ENCODE measurements at regions not wholly inside any gene's neighbourhood (a gene's known extent, or its start where the extent isn't known, plus 50 kb on each side); places are given as distances from the start of the nearest gene placed in this dataset.

DNA sequence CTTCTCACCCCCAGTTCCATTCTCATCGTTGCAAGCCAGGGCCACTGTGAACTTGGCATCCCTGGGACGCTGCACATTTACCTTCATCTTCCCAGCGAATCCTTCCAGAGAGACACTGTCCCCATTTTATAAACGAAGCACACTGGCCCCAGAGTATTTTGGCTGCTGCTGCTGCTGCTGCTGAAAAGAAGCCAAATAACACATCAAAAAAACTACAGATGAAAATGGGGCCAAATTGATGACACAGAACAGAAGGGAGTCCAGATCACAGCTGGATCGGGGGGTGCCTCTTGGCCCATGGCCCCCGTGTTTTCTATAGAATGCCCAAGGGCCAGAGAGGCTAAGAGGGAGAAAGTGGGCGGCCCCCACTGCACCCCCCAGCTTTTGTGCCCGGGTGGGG is 221.0 kb upstream of the IGF1R start:
- Histone ChIP-seq H3K9me3 (no peaks in the 10 kb centered on the region), H3K27ac (peak overlapping the region in 2 of 4 donors; percentile 26 to 78), H3K4me1 (peaks cover 0 to 19% (median 17%) of the 10 kb centered on the region in 4 donors), H3K27me3 (peaks cover 0 to 3% (median 0%) of the 10 kb centered on the region in 3 donors), H3K36me3 (no peaks in the 10 kb centered on the region), H3K4me3 (no peak overlapping the region)
- intact Hi-C loops (cut with DNase I): loop anchor here (10.0 kb wide), 1 partner anchor 523 kb away; no protein-coding TSS in a partner anchor
- TF ChIP-seq EP300 (IDR thresholded peaks at IDR 0.05) (no peak), POLR2AphosphoS5 (IDR thresholded peaks at IDR 0.05) (peak in 1 of 4 donors; percentile 30)
- WGBS, 2 donors: 56 to 62% methylated on average over 8 of the region's 8 CpGs
- DNase-seq: no peak

DNA sequence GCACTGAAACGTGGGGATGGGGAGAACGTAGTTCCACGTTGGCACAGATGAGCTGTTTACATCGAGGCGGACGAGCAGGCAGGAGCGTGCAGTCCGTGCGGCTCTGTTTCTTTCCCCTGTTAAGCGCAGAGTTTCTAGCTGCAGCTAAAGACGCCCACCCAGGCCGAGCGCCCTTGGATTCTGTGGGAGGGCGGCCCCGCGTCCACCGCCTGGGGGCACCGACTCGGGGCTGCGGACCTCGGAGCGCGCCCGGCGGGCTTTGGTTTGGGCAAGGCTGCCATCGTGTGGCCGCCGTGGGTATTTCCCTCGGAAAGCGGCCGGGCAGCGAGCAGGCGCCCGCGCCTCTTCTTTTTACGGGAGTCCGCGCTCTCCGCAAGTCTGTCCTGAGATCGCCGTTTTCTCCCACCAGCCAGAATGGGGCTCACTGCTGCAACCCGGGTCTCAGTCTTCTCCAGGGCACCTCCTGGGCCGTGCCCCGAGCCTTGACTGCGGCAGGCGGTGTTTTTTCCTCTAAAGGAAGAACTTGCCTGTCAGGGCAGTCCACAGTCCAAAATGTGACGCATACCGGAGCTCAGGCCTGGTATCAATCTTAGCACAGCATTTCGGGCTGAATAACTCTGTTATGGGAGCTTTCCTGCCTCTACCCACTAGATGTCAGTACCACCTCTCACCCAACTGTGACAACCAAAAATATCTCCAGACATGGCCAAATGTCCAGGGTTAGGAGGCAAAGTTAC is 219.9 kb upstream of the IGF1R start:
- TF ChIP-seq POLR2A (IDR thresholded peaks at IDR 0.05) (no peak), EP300 (IDR thresholded peaks at IDR 0.05) (no peak), POLR2AphosphoS5 (IDR thresholded peaks at IDR 0.05) (peak in 1 of 4 donors; percentile 19)
- TF ChIP-seq, protein P1, sequence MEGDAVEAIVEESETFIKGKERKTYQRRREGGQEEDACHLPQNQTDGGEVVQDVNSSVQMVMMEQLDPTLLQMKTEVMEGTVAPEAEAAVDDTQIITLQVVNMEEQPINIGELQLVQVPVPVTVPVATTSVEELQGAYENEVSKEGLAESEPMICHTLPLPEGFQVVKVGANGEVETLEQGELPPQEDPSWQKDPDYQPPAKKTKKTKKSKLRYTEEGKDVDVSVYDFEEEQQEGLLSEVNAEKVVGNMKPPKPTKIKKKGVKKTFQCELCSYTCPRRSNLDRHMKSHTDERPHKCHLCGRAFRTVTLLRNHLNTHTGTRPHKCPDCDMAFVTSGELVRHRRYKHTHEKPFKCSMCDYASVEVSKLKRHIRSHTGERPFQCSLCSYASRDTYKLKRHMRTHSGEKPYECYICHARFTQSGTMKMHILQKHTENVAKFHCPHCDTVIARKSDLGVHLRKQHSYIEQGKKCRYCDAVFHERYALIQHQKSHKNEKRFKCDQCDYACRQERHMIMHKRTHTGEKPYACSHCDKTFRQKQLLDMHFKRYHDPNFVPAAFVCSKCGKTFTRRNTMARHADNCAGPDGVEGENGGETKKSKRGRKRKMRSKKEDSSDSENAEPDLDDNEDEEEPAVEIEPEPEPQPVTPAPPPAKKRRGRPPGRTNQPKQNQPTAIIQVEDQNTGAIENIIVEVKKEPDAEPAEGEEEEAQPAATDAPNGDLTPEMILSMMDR (IDR thresholded peaks at IDR 0.05): peak; percentile 47 to 93 (median 72)
- H3K4me3 ChIP-seq: peak overlapping the region; percentile 34 to 48 (median 46)

DNA sequence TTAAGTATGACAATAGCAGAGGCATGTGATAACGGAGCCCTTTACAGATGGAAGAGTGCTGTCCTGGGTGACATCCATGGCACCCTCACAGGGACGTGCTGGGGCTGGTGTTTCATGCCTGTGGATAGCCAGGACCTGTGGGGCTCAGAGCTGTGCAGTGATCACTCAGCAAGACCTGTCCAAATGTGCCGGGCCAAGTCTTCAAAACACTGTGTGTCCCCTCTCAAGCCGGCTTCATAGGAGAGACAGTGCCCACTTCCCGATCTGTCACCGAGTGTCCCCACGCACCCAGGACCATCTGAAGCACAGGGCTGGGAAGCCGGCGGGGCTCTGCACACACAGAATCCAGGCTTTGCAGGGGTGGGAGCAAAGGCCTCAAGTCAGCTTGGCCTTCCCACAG is 217.2 kb upstream of the IGF1R start:
- Histone ChIP-seq H3K9me3 (no peaks in the 10 kb centered on the region), H3K27ac (no peak overlapping the region), H3K36me3 (no peaks in the 10 kb centered on the region), H3K27me3 (no peaks in the 10 kb centered on the region), H3K4me1 (peaks cover 0 to 19% (median 17%) of the 10 kb centered on the region in 4 donors), H3K4me3 (no peak overlapping the region)
- no peak for DNase-seq
- TF ChIP-seq POLR2AphosphoS5 (IDR thresholded peaks at IDR 0.05) (no peak), EP300 (IDR thresholded peaks at IDR 0.05) (no peak), POLR2A (IDR thresholded peaks at IDR 0.05) (no peak)
- TF ChIP-seq, protein P1 (IDR thresholded peaks at IDR 0.05): no peak
- intact Hi-C loops (cut with DNase I): no loop called here
- 92% methylated on average over 9 of the region's 9 CpGs for WGBS, 2 donors

More for the DNA sequence above, 219.9 kb upstream of the IGF1R start:
- H3K4me1 ChIP-seq: peaks cover 0 to 19% (median 17%) of the 10 kb centered on the region in 4 donors
- no peaks in the 10 kb centered on the region for H3K27me3 ChIP-seq
- intact Hi-C loops (cut with DNase I): loop anchor here (10.0 kb wide), 1 partner anchor 524 kb away; no protein-coding TSS in a partner anchor
- no peaks in the 10 kb centered on the region for H3K9me3 ChIP-seq
- H3K36me3 ChIP-seq: no peaks in the 10 kb centered on the region
- peak overlapping the region; percentile 74 to 78 (median 76) for H3K27ac ChIP-seq
- 2 to 3% methylated on average over 49 of the region's 49 CpGs for WGBS, 2 donors
- DNase-seq: peak; percentile 85

DNA sequence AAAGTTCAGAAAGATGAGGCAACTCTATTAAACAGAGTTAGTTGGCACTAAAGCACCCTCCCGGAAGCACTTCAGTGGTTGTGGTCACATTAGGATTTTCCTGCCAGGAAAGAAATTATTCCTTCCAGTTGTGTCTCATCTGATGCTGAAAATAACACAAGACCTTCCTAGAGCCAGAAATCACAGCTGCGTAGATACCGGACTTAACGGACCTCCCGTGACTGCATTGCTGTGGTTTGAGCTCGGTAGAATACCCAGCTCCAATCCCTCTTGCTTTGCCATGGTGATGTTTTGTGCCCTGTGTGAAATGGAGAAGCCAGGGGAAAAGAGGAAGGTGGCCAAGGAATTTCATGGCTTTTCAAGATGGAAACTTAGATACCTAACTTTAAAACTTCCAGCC is 215.0 kb upstream of the IGF1R start:
- TF ChIP-seq, protein P1 (IDR thresholded peaks at IDR 0.05): no peak
- no peak for TF ChIP-seq EP300 (IDR thresholded peaks at IDR 0.05)
- TF ChIP-seq POLR2A (IDR thresholded peaks at IDR 0.05): no peak
- TF ChIP-seq POLR2AphosphoS5 (IDR thresholded peaks at IDR 0.05): no peak
- Histone ChIP-seq H3K36me3 (no peaks in the 10 kb centered on the region), H3K9me3 (no peaks in the 10 kb centered on the region), H3K4me1 (peaks cover 0 to 4% (median 4%) of the 10 kb centered on the region in 4 donors), H3K27me3 (no peaks in the 10 kb centered on the region), H3K27ac (no peak overlapping the region), H3K4me3 (no peak overlapping the region)
- no peak for DNase-seq
- intact Hi-C loops (cut with DNase I): no loop called here
- 73 to 83% methylated on average over 6 of the region's 6 CpGs for WGBS, 2 donors

DNA sequence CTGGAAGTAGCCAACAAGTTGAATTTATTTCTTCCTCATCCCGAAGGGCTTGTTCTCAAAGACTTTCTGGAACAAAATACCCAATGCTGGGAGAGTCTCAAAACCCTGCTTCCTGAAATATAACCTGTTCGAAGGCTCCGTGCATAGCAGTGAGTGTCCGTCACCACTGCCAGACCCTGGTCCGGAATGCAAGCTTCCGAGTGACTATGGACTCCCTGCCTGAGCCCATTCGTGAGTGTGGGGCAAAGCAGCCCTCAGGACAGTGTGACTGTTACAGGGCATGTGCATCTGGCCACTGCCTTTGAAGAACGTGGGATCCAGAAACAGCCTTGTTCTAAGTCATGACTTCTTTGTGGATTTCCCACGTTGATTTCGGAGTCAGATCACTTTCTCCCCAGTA is 214.5 kb upstream of the IGF1R start:
- H3K4me3 ChIP-seq: no peak overlapping the region
- intact Hi-C loops (cut with DNase I): no loop called here
- H3K9me3 ChIP-seq: no peaks in the 10 kb centered on the region
- H3K27ac ChIP-seq: no peak overlapping the region
- no peaks in the 10 kb centered on the region for H3K36me3 ChIP-seq
- H3K4me1 ChIP-seq: peaks cover 0 to under 1% (median under 1%) of the 10 kb centered on the region in 4 donors
- no peak for DNase-seq
- WGBS, 2 donors: 85 to 86% methylated on average over 10 of the region's 10 CpGs
- TF ChIP-seq EP300 (IDR thresholded peaks at IDR 0.05) (no peak), POLR2AphosphoS5 (IDR thresholded peaks at IDR 0.05) (no peak), POLR2A (IDR thresholded peaks at IDR 0.05) (no peak)
- TF ChIP-seq, protein P1 (IDR thresholded peaks at IDR 0.05): no peak
- H3K27me3 ChIP-seq: no peaks in the 10 kb centered on the region

Data from sigmoid colon (tissue), 6 donors.